ENCODE measurements at regions not wholly inside any gene's neighbourhood (a gene's known extent, or its start where the extent isn't known, plus 50 kb on each side); places are given as distances from the start of the nearest gene placed in this dataset.
"Not testable (repeated sequence)": the region's sequence is repeated elsewhere in the genome, so short reads cannot be mapped to it uniquely, and the experiment has no call there.

DNA sequence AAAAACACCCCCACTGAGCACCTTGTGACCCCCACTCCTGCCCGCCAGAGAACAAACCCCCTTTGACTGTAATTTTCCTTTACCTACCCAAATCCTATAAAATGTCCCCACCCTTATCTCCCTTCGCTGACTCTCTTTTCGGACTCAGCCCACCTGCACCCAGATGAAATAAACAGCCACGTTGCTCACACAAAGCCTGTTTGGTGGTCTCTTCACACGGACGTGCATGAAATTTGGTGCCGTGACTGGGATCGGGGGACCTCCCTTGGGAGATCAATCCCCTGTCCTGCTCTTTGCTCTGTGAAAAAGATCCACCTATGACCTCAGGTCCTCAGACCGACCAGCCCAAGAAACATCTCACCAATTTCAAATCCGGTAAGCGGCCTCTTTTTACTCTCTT is 419.8 kb downstream of the MAFB start:
- TF ChIP-seq ETS1 (IDR thresholded peaks at IDR 0.05) (0 out of 2 replicates have a peak, but pooled peaks have one; percentile 19), POLR2AphosphoS5 (IDR thresholded peaks at IDR 0.05; ENCODE audit: low read depth) (peak; percentile 72), NANOG (IDR thresholded peaks at IDR 0.05; ENCODE audit: borderline replicate concordance) (peak; percentile 33; the same call in 1 of the 2 replicates)
- Mint-ChIP-seq H3K4me3 (peak overlapping the region; percentile 100), H3K4me1 (peaks cover 64% of the 10 kb centered on the region), H3K27me3 (ENCODE audit: insufficient read depth, low read depth, poor library complexity) (peaks cover 19% of the 10 kb centered on the region), H3K27ac (peak overlapping the region; percentile 99), H3K9me3 (peaks cover 15% of the 10 kb centered on the region; the same call in 2 of the 3 replicates), H3K36me3 (ENCODE audit: low read depth) (peaks cover 65% of the 10 kb centered on the region)
- not testable (repeated sequence) for DNase-seq (ENCODE audit: low spot score); H3K9me2 ChIP-seq (ENCODE audit: insufficient read depth); H2AFZ ChIP-seq; H3K27me3 ChIP-seq (ENCODE audit: insufficient read depth); ATAC-seq; H4K20me1 ChIP-seq (replicated peaks; ENCODE audit: insufficient read depth)
- Histone ChIP-seq H3K4me2 (peak overlapping the region; percentile 87), H3K27ac (ENCODE audit: low read depth) (peak overlapping the region; percentile 97), H3K36me3 (ENCODE audit: insufficient read depth) (peaks cover 18% of the 10 kb centered on the region), H3K79me2 (replicated peaks; ENCODE audit: insufficient read depth) (peaks cover 75% of the 10 kb centered on the region), H3K4me3 (peak overlapping the region; percentile 87), H3K4me1 (ENCODE audit: insufficient read depth) (peaks cover 38% of the 10 kb centered on the region), H3F3A (replicated peaks; ENCODE audit: low read depth) (peaks cover 15% of the 10 kb centered on the region; the same call in 1 of the 2 replicates)

- Histone ChIP-seq H3K9me2 (ENCODE audit: insufficient read depth) (no peaks in the 10 kb centered on the region), H4K20me1 (replicated peaks; ENCODE audit: insufficient read depth) (no peaks in the 10 kb centered on the region), H3K4me1 (ENCODE audit: insufficient read depth) (peaks cover 45% of the 10 kb centered on the region), H3F3A (replicated peaks; ENCODE audit: low read depth) (peaks cover 15% of the 10 kb centered on the region; the same call in 1 of the 2 replicates), H3K4me3 (peak overlapping the region; percentile 87), H2AFZ (no peak overlapping the region), H3K4me2 (peak overlapping the region; percentile 70), H3K79me2 (replicated peaks; ENCODE audit: insufficient read depth) (peaks cover 78% of the 10 kb centered on the region), H3K27me3 (ENCODE audit: insufficient read depth) (no peaks in the 10 kb centered on the region), H3K27ac (ENCODE audit: low read depth) (peak overlapping the region; percentile 90), H3K36me3 (ENCODE audit: insufficient read depth) (peaks cover 11% of the 10 kb centered on the region)
- Mint-ChIP-seq H3K9me3 (peaks cover 15% of the 10 kb centered on the region; the same call in 2 of the 3 replicates), H3K36me3 (ENCODE audit: low read depth) (peaks cover 58% of the 10 kb centered on the region), H3K4me1 (peaks cover 64% of the 10 kb centered on the region), H3K27me3 (ENCODE audit: insufficient read depth, low read depth, poor library complexity) (peaks cover 16% of the 10 kb centered on the region), H3K4me3 (peak overlapping the region; percentile 100), H3K27ac (peak overlapping the region; percentile 93)
- ATAC-seq (peak; percentile 85), DNase-seq (ENCODE audit: low spot score) (peak; percentile 59)
- TF ChIP-seq POLR2AphosphoS5 (IDR thresholded peaks at IDR 0.05; ENCODE audit: low read depth), result no peak; the same call in none of the 2 replicates
- TF ChIP-seq, protein P1, sequence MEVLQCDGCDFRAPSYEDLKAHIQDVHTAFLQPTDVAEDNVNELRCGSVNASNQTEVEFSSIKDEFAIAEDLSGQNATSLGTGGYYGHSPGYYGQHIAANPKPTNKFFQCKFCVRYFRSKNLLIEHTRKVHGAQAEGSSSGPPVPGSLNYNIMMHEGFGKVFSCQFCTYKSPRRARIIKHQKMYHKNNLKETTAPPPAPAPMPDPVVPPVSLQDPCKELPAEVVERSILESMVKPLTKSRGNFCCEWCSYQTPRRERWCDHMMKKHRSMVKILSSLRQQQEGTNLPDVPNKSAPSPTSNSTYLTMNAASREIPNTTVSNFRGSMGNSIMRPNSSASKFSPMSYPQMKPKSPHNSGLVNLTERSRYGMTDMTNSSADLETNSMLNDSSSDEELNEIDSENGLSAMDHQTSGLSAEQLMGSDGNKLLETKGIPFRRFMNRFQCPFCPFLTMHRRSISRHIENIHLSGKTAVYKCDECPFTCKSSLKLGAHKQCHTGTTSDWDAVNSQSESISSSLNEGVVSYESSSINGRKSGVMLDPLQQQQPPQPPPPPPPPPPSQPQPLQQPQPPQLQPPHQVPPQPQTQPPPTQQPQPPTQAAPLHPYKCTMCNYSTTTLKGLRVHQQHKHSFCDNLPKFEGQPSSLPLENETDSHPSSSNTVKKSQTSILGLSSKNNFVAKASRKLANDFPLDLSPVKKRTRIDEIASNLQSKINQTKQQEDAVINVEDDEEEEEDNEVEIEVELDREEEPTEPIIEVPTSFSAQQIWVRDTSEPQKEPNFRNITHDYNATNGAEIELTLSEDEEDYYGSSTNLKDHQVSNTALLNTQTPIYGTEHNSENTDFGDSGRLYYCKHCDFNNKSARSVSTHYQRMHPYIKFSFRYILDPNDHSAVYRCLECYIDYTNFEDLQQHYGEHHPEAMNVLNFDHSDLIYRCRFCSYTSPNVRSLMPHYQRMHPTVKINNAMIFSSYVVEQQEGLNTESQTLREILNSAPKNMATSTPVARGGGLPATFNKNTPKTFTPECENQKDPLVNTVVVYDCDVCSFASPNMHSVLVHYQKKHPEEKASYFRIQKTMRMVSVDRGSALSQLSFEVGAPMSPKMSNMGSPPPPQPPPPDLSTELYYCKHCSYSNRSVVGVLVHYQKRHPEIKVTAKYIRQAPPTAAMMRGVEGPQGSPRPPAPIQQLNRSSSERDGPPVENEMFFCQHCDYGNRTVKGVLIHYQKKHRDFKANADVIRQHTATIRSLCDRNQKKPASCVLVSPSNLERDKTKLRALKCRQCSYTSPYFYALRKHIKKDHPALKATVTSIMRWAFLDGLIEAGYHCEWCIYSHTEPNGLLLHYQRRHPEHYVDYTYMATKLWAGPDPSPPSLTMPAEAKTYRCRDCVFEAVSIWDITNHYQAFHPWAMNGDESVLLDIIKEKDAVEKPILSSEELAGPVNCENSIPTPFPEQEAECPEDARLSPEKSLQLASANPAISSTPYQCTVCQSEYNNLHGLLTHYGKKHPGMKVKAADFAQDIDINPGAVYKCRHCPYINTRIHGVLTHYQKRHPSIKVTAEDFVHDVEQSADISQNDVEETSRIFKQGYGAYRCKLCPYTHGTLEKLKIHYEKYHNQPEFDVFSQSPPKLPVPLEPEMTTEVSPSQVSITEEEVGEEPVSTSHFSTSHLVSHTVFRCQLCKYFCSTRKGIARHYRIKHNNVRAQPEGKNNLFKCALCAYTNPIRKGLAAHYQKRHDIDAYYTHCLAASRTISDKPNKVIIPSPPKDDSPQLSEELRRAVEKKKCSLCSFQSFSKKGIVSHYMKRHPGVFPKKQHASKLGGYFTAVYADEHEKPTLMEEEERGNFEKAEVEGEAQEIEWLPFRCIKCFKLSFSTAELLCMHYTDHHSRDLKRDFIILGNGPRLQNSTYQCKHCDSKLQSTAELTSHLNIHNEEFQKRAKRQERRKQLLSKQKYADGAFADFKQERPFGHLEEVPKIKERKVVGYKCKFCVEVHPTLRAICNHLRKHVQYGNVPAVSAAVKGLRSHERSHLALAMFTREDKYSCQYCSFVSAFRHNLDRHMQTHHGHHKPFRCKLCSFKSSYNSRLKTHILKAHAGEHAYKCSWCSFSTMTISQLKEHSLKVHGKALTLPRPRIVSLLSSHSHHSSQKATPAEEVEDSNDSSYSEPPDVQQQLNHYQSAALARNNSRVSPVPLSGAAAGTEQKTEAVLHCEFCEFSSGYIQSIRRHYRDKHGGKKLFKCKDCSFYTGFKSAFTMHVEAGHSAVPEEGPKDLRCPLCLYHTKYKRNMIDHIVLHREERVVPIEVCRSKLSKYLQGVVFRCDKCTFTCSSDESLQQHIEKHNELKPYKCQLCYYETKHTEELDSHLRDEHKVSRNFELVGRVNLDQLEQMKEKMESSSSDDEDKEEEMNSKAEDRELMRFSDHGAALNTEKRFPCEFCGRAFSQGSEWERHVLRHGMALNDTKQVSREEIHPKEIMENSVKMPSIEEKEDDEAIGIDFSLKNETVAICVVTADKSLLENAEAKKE (CRISPR knock-in tag; IDR thresholded peaks at IDR 0.05), result peak; percentile 87
Measured at GRCh38 chr20:40268321-40269075, 420.5 kb downstream of the MAFB start.
